ENCODE measurements at regions not wholly inside any gene's neighbourhood (a gene's known extent, or its start where the extent isn't known, plus 50 kb on each side); places are given as distances from the start of the nearest gene placed in this dataset.

GRCh38 chr5:30957591-30957990, 235.9 kb upstream of the CDH6 start:
- DNase-seq (ENCODE audit: extremely low read depth, low read depth) = no peak

- no peak for DNase-seq (ENCODE audit: extremely low read depth, low read depth)
These were observed 237.2 kb upstream of the CDH6 start for GRCh38 chr5:30956251-30956650.

GRCh38 chr5:30937070-30937469, 256.4 kb upstream of the CDH6 start:
- DNase-seq (ENCODE audit: extremely low read depth, low read depth) = no peak

GRCh38 chr5:30933599-30933998, 259.9 kb upstream of the CDH6 start:
- DNase-seq (ENCODE audit: extremely low read depth, low read depth) = no peak

GRCh38 chr5:30932273-30933017, 261.0 kb upstream of the CDH6 start:
- no peak for DNase-seq (ENCODE audit: extremely low read depth, low read depth)

GRCh38 chr5:30930736-30931135, 262.8 kb upstream of the CDH6 start:
- no peak for DNase-seq (ENCODE audit: extremely low read depth, low read depth)

GRCh38 chr5:30928956-30929355, 264.5 kb upstream of the CDH6 start:
- no peak for DNase-seq (ENCODE audit: extremely low read depth, low read depth)

- no peak for DNase-seq (ENCODE audit: extremely low read depth, low read depth)
These were observed 267.3 kb upstream of the CDH6 start for GRCh38 chr5:30926218-30926617.

GRCh38 chr5:30921388-30921787, 272.1 kb upstream of the CDH6 start:
- DNase-seq (ENCODE audit: extremely low read depth, low read depth) = no peak

- no peak for DNase-seq (ENCODE audit: extremely low read depth, low read depth)
These were observed 275.3 kb upstream of the CDH6 start for GRCh38 chr5:30918171-30918570.

- no peak for DNase-seq (ENCODE audit: extremely low read depth, low read depth)
These were observed 285.1 kb upstream of the CDH6 start for GRCh38 chr5:30908356-30908755.

GRCh38 chr5:30900367-30900766, 293.1 kb upstream of the CDH6 start:
- no peak for DNase-seq (ENCODE audit: extremely low read depth, low read depth)

- no peak for DNase-seq (ENCODE audit: extremely low read depth, low read depth)
These were observed 298.7 kb upstream of the CDH6 start for GRCh38 chr5:30894811-30895210.

GRCh38 chr5:30891660-30892059, 301.8 kb upstream of the CDH6 start:
- no peak for DNase-seq (ENCODE audit: extremely low read depth, low read depth)

GRCh38 chr5:30890377-30890776, 303.1 kb upstream of the CDH6 start:
- DNase-seq (ENCODE audit: extremely low read depth, low read depth) = no peak

- DNase-seq (ENCODE audit: extremely low read depth, low read depth) = no peak
These were observed 313.0 kb upstream of the CDH6 start for GRCh38 chr5:30880514-30880913.

GRCh38 chr5:30879887-30880286, 313.6 kb upstream of the CDH6 start:
- DNase-seq (ENCODE audit: extremely low read depth, low read depth) = no peak

GRCh38 chr5:30878746-30879145, 314.7 kb upstream of the CDH6 start:
- DNase-seq (ENCODE audit: extremely low read depth, low read depth) = no peak

GRCh38 chr5:30878296-30878695, 315.2 kb upstream of the CDH6 start:
- DNase-seq (ENCODE audit: extremely low read depth, low read depth) = no peak

GRCh38 chr5:30874241-30875034, 319.0 kb upstream of the CDH6 start:
- DNase-seq (ENCODE audit: extremely low read depth, low read depth) = no peak

- no peak for DNase-seq (ENCODE audit: extremely low read depth, low read depth)
These were observed 322.3 kb upstream of the CDH6 start for GRCh38 chr5:30871196-30871595.

GRCh38 chr5:30867711-30868110, 325.8 kb upstream of the CDH6 start:
- no peak for DNase-seq (ENCODE audit: extremely low read depth, low read depth)

Measured in NCI-H460 (cell line).